ENCODE measurements at regions not wholly inside any gene's neighbourhood (a gene's known extent, or its start where the extent isn't known, plus 50 kb on each side); places are given as distances from the start of the nearest gene placed in this dataset.
A peak's percentile ranks its signal among the peaks of the same experiment; 100 is the strongest.

DNA sequence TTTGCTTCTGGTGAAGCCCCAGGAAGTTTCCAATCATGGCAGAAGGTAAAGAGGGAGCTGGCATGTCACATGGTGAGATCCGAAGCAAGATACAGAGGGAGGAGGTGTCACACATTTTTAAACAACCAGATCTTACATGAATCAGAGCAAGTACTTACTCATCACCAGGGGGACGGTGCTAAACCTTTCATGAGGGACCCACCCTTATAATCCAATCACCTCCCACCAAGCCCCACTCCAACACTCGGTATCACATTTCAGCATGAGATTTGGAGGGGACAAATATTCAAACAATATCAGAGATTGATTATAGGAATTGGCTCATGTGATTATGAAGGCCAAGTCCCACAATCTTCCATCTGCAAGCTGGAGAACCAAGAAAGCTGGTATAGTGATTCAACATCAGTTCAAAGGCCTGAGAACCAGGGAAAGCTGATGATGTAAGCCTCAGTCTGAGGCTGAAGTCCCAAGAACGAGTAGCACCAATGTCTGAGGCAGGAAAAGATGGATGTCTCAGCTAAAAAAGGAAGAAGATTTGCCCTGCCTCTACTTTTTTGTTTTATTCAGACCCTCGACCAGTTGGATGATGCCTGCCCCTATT is 58.6 kb upstream of the WDFY2 start:
- Histone ChIP-seq H3K4me3 (replicated peaks in 1 of 4; ENCODE audit: control extremely low read depth in 1 of 4, insufficient read depth in 1 of 4, low read depth in 3 of 4, low read length in 4 of 4) (no peak overlapping the region), H3K4me2 (ENCODE audit: extremely low read depth, insufficient read depth, low read length) (no peak overlapping the region), H4K20me1 (ENCODE audit: control insufficient read depth, extremely low read depth, insufficient read depth, low read length) (no peaks in the 10 kb centered on the region), H3K27me3 (ENCODE audit: control insufficient read depth, insufficient read depth, low read length) (no peaks in the 10 kb centered on the region), H3K4me1 (ENCODE audit: control insufficient read depth, extremely low read depth, insufficient read depth, low read length) (peaks cover 3% of the 10 kb centered on the region), H3K9ac (ENCODE audit: insufficient read depth, low read length) (no peak overlapping the region), H3K79me2 (ENCODE audit: control insufficient read depth, insufficient read depth, low read length) (no peaks in the 10 kb centered on the region), H3K9me3 (ENCODE audit: control insufficient read depth, insufficient read depth, low read depth, low read length) (no peaks in the 10 kb centered on the region), H3K36me3 (ENCODE audit: control insufficient read depth, insufficient read depth, low read length) (no peaks in the 10 kb centered on the region), H2AFZ (ENCODE audit: low read length) (no peak overlapping the region), H3K27ac (ENCODE audit: insufficient read depth, low read length) (no peak overlapping the region)
- TF ChIP-seq, protein P1, sequence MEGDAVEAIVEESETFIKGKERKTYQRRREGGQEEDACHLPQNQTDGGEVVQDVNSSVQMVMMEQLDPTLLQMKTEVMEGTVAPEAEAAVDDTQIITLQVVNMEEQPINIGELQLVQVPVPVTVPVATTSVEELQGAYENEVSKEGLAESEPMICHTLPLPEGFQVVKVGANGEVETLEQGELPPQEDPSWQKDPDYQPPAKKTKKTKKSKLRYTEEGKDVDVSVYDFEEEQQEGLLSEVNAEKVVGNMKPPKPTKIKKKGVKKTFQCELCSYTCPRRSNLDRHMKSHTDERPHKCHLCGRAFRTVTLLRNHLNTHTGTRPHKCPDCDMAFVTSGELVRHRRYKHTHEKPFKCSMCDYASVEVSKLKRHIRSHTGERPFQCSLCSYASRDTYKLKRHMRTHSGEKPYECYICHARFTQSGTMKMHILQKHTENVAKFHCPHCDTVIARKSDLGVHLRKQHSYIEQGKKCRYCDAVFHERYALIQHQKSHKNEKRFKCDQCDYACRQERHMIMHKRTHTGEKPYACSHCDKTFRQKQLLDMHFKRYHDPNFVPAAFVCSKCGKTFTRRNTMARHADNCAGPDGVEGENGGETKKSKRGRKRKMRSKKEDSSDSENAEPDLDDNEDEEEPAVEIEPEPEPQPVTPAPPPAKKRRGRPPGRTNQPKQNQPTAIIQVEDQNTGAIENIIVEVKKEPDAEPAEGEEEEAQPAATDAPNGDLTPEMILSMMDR (conservative IDR thresholded peaks at IDR 0.05 in 1 of 2, IDR thresholded peaks at IDR 0.05 in 1 of 2; ENCODE audit: low read depth in 1 of 2, low read length in 2 of 2): no peak
- TF ChIP-seq EZH2 (IDR thresholded peaks at IDR 0.05; ENCODE audit: low read length, missing control alignments): no peak
- peak in 1 of 2 donors; percentile 57 for DNase-seq (ENCODE audit: low read depth in 2 of 2)

- no peaks in the 10 kb centered on the region for H3K36me3 ChIP-seq (ENCODE audit: control insufficient read depth, insufficient read depth, low read length)
- no peak overlapping the region for H3K27ac ChIP-seq (ENCODE audit: insufficient read depth, low read length)
- no peak overlapping the region for H3K4me3 ChIP-seq (replicated peaks in 1 of 4; ENCODE audit: control extremely low read depth in 1 of 4, insufficient read depth in 1 of 4, low read depth in 3 of 4, low read length in 4 of 4)
- H3K79me2 ChIP-seq (ENCODE audit: control insufficient read depth, insufficient read depth, low read length): no peaks in the 10 kb centered on the region
- TF ChIP-seq EZH2 (IDR thresholded peaks at IDR 0.05; ENCODE audit: low read length, missing control alignments): no peak
- TF ChIP-seq, protein P1 (conservative IDR thresholded peaks at IDR 0.05 in 1 of 2, IDR thresholded peaks at IDR 0.05 in 1 of 2; ENCODE audit: low read depth in 1 of 2, low read length in 2 of 2): no peak
- H3K27me3 ChIP-seq (ENCODE audit: control insufficient read depth, insufficient read depth, low read length): no peaks in the 10 kb centered on the region
- no peaks in the 10 kb centered on the region for H3K9me3 ChIP-seq (ENCODE audit: control insufficient read depth, insufficient read depth, low read depth, low read length)
- H2AFZ ChIP-seq (ENCODE audit: low read length): no peak overlapping the region
- no peaks in the 10 kb centered on the region for H4K20me1 ChIP-seq (ENCODE audit: control insufficient read depth, extremely low read depth, insufficient read depth, low read length)
- no peak overlapping the region for H3K4me2 ChIP-seq (ENCODE audit: extremely low read depth, insufficient read depth, low read length)
- peaks cover 3% of the 10 kb centered on the region for H3K4me1 ChIP-seq (ENCODE audit: control insufficient read depth, extremely low read depth, insufficient read depth, low read length)
- DNase-seq (ENCODE audit: low read depth in 2 of 2): no peak
- H3K9ac ChIP-seq (ENCODE audit: insufficient read depth, low read length): no peak overlapping the region
Measured at GRCh38 chr13:51526202-51526601, 58.1 kb upstream of the WDFY2 start.

GRCh38 chr13:51532736-51533197 is 51.5 kb upstream of the WDFY2 start:
- no peak for DNase-seq (ENCODE audit: low read depth in 2 of 2)
- Histone ChIP-seq H3K4me1 (ENCODE audit: control insufficient read depth, extremely low read depth, insufficient read depth, low read length) (no peaks in the 10 kb centered on the region), H3K79me2 (ENCODE audit: control insufficient read depth, insufficient read depth, low read length) (no peaks in the 10 kb centered on the region), H3K4me2 (ENCODE audit: extremely low read depth, insufficient read depth, low read length) (no peak overlapping the region), H3K36me3 (ENCODE audit: control insufficient read depth, insufficient read depth, low read length) (no peaks in the 10 kb centered on the region), H3K9me3 (ENCODE audit: control insufficient read depth, insufficient read depth, low read depth, low read length) (no peaks in the 10 kb centered on the region), H4K20me1 (ENCODE audit: control insufficient read depth, extremely low read depth, insufficient read depth, low read length) (no peaks in the 10 kb centered on the region), H3K27me3 (ENCODE audit: control insufficient read depth, insufficient read depth, low read length) (no peaks in the 10 kb centered on the region), H3K27ac (ENCODE audit: insufficient read depth, low read length) (no peak overlapping the region), H3K9ac (ENCODE audit: insufficient read depth, low read length) (no peak overlapping the region), H3K4me3 (replicated peaks in 1 of 4; ENCODE audit: control extremely low read depth in 1 of 4, insufficient read depth in 1 of 4, low read depth in 3 of 4, low read length in 4 of 4) (no peak overlapping the region), H2AFZ (ENCODE audit: low read length) (no peak overlapping the region)
- no peak for TF ChIP-seq EZH2 (IDR thresholded peaks at IDR 0.05; ENCODE audit: low read length, missing control alignments)
- TF ChIP-seq, protein P1 (conservative IDR thresholded peaks at IDR 0.05 in 1 of 2, IDR thresholded peaks at IDR 0.05 in 1 of 2; ENCODE audit: low read depth in 1 of 2, low read length in 2 of 2): no peak
